ENCODE measurements at regions not wholly inside any gene's neighbourhood (a gene's known extent, or its start where the extent isn't known, plus 50 kb on each side); places are given as distances from the start of the nearest gene placed in this dataset.
"Not testable (repeated sequence)": the region's sequence is repeated elsewhere in the genome, so short reads cannot be mapped to it uniquely, and the experiment has no call there.

DNA sequence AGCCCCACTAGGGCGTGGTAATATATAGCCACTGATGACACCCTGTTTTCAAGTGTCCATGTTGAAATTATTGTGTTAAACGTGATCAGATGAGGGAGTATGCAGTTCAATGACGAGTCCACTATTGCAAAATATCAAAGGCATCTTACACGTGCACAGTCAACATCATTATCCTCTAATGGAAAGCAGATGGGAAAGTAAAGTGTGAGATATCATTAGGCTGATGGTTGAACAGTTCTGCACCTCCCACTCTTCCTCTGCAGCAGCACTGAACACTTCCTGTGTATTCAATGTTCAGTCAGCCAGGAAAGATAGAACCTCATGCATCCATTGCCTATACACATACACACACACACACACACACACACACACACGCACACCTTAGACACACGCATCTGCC is 431.8 kb upstream of the CCDC54 start:
- DNase-seq: no peak

DNA sequence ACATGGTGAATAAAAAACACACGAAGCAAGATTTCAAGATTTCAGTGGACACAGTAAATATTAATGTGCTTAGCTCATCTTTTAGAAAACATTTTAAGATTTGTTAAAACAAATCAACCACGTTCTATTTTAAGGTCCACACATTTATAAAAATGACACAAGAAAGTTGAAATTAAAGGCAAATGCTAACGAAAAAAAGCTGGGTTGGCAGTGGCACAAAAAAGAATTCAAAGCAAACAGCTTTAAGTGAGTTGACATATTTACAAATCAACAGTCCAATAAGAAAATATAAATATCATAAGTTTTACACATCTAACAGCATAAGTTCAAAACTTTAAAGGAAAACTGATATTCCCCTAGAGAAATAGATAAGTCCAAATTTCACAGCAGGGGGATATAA is 430.4 kb upstream of the CCDC54 start:
- no peak for DNase-seq

DNA sequence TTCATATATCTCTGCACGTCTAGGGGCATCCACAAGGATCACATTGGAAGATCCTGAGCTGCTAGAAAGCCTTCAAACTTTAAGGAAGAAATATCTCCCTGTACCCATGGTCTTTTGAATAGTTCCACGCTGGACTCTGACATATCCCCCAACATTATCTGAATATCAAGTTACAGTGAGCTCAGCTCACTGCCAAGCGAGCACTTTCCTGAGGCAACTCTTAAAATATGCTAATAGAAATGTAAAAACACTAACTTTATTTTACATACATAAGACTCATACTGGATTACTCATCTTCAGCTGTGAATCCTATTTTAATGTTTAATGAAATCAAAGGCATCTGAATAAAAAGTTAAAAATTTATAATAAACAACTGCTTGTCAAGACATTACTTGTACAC is 420.2 kb upstream of the CCDC54 start:
- no peak for DNase-seq

DNA sequence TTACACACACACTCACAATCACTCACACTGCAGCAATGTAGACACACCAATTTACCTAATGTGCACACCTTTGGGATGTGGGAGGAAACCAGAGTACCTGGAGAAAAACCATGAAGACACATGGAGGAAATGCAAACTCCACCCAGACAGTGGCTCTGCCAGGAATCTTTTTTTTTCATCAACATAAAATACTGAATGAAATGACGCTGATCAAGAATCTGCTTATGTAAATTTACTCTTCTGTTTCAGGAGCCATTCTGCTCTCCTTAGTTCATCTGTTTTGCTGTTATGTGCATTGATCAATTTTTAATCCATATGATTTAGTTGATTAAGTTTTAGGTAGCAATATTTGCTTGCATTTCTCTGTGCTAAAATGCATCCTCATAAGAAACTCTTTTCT is 414.2 kb upstream of the CCDC54 start:
- no peak for DNase-seq

DNA sequence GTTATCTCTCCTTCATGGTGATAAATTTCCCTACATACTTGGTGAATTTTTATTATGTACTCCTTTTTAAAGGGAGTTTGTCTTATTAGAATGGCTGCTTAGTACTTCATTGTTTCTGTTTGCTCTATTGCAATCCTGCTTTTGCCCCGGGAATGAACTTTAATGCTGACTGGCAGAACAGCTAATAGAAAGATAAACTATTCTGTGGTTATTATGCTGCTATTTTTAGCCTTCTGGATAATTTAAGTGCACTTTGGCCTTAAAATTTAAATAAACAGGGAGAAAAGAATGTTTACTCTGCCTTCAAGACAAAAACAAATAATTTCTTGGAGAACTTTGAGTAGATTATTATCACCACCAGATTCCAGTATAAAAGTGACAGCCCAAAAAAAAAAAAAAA is 413.8 kb upstream of the CCDC54 start:
- DNase-seq: no peak

DNA sequence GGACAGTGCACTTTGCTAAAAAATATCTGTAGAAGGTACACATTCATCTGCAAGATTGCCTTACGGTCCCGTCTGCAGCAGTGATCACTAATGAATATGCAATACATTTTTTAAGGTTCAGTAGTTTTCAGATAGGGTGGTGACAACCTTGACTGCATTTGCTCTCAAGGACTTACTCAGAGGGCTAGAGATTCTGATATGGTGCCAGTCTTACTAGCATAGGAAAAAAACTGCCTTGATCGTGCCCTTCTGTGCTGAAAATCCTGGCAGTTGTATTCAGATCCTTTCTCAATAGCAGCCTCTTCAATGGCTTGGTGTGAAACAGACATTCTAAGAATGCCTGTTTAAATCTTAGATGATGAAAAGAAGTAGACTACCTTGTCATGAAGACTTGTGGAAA is 411.9 kb upstream of the CCDC54 start:
- DNase-seq: no peak

DNA sequence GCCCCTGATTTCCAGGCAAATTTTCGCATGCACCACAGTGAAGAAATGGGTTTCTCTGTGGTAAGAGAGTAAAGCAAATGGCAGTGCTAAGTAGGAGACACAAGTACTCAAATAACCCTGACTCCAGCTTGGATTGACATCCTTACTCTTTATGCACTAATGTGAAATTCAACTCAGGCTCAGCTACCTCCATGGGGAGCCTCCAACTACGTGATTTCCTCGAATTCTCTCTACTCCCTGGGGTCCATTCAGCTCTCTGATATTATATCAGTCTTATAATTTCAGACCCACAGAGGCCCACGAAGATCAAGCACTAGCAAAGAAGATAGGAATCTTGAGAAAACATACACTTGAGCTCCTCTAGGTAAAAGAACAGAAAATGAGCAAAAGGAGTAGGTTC is 407.6 kb upstream of the CCDC54 start:
- DNase-seq: no peak

DNA sequence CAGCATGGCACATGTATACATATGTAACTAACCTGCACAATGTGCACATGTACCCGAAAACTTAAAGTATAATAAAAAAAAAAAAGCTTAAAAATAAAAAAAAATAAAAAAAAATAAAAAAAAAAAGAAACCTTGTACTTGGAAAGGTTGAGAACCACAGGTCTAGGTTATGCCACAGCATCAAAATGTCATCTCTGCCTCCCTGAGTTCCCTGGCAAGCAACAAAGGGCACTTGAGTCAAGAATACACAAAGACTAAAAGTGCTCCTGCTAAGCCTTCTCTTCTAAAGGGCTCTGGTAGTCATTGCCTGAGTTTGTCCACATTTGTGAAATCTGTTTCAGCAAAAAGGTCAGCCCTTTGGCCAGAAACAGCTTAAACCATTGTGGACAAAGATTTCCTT is 395.8 kb upstream of the CCDC54 start:
- DNase-seq: no peak

DNA sequence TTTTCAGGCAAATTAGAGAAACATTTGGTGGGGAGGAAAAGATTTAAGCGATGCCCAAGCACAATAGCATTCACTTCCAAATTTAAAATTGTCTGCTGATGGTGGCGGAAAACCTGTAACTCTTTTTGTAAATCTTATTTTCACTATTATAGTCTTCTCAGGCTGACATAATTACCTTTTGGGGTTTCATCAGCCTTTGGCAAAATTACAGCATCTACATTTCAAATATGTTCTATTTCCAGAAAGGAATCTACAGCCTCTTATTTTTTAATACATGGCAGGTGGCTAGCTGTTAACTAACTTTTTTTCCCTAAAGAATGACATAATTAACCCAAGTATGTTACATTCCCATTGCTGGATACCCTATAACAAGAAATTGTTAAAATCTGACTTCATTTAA is 391.5 kb upstream of the CCDC54 start:
- no peak for DNase-seq

DNA sequence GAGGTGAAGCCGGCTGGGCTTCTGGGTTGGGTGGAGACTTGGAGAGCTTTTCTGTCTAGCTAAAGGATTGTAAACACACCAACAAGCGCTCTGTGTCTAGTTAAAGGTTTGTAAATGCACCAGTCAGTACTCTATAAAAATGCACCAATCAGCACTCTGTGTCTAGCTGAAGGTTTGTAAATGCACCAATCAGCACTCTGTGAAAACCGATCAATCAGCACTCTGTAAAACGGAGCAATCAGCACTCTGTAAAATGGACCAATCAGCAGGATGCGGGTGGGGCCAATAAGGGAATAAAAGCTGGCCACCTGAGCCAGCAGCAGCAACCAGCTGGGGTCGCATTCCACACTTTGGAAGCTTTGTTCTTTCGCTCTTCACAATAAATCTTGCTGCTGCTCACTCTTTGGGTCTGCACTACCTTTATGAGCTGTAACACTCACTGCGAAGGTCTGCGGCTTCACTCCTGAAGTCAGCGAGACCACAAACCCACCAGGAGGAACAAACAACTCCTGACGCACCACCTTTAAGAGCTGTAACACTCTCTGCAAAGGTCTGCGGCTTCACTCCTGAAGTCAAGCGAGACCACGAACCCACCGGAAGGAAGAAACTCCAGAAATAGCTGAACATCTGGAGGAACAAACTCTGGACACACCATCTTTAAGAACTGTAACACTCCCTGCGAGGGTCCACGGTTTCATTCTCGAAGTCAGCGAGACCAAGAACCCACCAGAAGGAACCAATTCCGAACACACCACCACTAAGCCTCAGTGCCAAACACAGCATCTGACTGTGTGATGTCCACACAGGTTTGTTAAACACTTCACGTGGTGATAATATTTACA is 378.2 kb upstream of the CCDC54 start:
- DNase-seq: not testable (repeated sequence)

DNA sequence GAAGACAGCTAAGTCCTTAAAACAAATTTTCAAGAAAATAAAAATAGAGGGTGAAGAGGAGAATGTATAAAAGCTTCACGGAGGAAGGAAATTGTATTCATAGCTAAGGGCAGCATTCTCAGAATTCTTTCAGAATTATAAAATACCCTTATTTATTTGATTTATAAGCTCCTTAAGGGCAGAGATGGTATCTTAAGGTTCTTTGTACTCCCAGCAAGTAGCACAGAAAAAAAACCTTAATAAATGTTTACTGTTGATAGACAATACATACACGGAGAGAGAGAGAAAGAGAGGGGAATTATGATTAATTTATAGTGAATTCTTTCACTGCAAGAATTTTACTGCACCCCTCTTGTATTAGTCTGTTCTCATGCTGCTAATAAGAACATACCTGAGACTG is 375.6 kb upstream of the CCDC54 start:
- no peak for DNase-seq

DNA sequence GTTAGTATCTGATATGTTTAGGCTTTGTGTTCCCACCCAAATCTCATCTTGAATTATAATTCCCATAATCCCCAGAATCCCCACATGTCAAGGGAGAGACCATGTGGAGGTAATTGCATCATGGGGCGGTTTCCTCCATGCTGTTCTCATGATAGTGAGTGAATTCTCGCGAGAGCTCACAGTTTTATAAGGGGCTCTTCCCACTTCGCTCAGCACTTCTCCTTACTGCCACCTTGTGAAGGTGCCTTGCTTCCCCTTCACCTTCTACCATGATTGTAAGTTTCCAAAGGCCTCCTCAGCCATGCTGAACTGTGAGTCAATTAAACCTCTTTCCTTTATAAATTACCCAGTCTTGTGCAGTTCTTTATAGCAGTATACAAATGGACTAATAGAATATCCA is 371.9 kb upstream of the CCDC54 start:
- not testable (repeated sequence) for DNase-seq

DNA sequence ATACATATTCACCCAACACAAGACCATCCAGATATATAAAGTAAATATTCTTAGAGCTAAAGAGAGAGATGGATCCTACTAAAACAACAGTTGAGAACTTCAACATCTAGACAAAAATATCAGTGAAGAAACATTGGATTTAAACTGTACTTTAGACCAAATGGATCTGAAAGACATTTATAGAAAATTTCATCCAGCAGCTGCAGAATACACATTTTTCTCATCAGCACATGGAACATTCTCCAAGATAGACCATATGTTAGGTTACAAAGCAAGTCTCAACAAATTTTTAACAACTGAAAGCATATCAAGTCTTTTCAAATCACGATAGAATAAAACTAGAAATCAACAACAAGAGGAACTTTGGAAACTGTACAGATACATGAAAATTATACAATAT is 369.0 kb upstream of the CCDC54 start:
- no peak for DNase-seq

DNA sequence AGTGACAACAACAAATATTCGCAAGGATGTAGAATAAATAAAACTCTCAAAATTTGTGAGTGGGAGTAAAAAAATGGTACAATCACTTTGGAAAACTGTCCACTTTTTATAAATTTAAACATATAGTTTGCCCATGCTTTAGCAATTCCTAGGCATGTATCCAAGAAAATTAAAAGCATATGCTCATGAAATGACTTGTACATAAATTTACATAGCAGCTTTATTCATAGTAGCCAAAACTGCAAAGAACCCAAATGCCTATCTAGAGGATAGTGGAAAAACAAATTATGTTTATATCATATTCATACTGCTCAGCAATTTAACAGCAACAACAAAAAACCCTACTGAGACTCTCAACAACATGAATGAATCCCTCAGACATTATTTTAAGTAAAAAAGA is 363.6 kb upstream of the CCDC54 start:
- DNase-seq: no peak

DNA sequence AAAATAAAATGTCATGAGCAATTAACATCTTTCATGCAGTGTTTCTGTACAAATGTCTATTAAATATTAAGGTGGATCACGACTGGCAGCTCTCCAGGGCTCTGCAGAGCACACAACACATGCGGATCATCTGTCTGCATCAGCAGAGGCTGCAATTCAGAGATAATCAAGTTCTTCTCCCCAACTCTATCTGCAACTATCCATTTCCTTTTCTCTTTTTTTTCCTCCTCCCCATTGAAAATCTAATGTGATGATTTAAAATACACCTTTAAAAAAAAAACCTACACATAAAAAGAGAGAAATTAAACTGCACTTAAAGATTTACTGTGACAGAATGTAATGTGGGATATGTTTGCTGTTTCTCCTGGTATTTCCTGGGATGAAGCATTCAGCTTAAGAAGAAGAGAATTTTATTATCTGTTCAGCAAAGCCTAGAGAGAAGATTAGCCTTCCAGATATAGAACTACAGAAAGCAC is 352.6 kb upstream of the CCDC54 start:
- no peak for DNase-seq

DNA sequence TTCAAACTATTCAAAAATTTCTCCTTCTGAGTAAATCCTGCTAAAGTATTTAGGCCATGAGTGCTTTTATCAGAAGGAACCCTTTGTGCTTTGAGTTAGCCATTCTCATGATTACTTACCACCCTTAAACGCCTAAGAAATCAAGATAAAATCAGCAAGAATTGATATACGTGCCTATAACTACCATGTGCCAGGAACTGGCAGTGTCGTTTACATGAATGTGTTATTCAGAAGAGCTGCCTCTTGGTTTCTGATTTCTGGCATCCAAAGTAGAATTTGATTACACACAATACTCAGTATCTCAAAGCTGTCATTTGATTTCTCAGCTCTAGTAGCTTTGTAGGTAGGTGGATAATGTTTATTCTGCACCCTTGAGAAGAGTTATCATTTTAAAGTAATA is 351.3 kb upstream of the CCDC54 start:
- no peak for DNase-seq

DNA sequence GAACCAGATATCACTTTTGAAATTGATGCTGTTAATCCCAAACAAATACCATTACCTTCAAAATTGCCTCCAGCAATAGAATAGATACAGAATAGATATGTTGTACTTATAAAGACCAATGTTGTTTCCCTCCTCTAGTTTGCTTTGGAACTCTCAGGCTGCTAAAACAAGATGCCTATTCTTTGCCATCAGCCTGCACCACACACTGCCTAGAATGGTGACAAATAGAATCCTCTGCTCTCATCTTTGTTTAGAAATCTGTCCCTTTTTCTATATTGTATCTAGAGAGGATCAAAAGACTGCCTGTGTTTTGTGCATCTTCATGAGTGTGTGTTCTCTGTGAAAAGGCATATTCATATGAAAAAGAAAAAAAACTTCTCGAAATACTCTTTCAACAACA is 349.2 kb upstream of the CCDC54 start:
- no peak for DNase-seq

DNA sequence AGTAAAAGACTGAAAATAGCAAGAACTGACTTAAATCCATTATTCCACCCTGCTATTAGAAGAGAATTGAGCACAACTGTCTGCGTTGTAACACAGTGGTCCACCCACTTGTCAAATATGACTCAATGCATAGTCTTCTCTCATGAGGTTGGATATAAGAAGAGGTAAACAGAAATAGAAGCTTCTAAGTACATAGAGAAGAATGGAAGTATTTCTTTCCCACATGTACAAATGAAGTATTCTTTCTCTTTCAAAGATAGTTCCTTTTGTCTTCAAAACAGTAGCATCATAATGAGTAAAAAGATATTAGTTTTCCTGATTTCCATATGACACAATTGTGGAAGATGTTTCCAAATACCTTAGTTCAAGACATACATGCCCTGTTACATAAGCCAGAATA is 348.6 kb upstream of the CCDC54 start:
- DNase-seq: no peak

DNA sequence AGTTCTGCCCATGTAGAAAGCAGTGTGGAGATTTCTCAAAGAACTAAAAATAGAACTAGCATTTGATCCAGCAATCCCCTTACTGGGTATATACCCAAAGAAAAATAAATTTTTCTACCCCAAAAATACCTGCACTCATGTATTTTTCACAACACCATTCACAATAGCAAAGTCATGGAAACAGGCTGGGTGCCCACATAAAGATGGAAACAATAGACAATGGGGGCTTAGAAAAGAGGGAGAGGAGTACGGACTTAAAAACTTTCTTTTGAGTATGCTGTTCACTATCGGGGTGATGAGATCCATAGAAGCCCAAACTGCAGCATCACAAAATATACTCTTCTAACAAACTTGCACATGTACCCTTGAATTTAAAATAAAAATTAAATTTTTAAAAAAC is 345.1 kb upstream of the CCDC54 start:
- DNase-seq: no peak

DNA sequence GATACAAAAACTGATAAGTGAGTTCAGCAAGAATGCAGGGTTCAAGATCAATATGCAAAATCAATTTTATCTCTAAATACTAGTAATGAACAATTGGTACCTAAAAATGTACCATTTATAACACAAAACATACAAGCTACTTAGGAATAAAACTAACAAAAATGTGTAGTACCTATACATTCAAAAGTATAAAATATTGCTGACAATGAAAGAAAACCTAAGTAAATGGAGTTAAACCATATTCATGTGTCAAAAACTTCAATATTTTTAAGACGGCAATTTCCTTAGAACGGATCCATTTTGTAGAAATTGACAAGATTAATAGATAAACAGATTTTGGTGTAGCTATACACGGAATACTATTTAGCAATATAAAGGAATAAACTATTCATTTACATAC is 343.1 kb upstream of the CCDC54 start:
- DNase-seq: no peak

DNA sequence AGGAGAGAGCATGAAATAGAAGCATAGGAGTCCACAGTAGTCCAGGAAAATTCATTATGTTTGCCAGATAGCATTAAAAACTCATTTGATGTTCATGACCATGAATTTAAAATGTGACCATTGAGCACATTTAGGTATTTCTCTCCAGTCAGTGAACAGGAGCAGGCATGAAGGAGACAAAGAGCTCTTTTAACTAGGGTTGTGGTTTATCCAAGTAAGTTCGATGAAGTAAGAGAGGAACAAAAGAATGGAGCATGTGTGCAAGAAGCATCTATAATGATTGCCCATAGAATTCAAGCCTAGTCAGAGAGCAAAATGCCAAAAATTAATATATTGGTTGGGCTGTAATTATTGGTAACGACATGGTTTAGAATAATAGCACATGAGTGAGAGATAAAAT is 342.1 kb upstream of the CCDC54 start:
- DNase-seq: no peak

DNA sequence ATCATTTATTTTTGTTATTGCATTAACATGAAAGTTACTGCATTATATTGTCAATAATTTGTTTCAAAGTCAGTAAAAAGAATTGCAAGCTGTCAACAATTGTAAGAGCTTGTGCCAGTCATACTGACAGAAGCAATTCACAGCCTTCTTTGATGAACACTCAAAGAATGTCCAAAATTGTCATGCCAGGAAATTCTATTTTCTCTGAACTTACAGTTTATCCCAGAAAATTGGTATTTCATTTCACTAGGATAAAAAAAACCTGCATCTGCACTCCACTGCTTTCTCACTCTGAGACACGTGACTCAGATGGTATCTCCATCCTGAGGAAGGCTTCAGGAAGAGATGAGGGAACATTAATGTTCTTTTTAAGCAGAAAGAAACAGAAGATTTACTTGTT is 332.6 kb upstream of the CCDC54 start:
- no peak for DNase-seq

DNA sequence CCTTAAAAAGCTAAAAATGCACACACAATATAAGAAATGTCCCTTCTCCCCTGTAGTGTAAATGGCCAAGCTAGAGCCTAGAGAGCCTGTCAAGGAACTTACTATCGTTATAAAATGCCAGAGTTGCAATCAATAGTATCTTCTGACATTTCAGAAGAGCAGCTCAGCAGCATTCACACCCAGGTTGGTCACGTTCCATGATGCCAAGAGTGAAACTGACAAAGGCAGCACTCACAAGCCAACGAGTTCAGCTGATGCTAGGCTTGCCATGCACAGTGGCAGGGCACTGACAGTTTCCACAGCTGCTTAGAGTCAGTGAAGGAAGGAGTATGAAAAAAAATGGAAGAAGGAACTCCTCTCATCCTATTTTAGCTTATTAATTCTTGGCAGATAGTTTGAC is 331.4 kb upstream of the CCDC54 start:
- no peak for DNase-seq

DNA sequence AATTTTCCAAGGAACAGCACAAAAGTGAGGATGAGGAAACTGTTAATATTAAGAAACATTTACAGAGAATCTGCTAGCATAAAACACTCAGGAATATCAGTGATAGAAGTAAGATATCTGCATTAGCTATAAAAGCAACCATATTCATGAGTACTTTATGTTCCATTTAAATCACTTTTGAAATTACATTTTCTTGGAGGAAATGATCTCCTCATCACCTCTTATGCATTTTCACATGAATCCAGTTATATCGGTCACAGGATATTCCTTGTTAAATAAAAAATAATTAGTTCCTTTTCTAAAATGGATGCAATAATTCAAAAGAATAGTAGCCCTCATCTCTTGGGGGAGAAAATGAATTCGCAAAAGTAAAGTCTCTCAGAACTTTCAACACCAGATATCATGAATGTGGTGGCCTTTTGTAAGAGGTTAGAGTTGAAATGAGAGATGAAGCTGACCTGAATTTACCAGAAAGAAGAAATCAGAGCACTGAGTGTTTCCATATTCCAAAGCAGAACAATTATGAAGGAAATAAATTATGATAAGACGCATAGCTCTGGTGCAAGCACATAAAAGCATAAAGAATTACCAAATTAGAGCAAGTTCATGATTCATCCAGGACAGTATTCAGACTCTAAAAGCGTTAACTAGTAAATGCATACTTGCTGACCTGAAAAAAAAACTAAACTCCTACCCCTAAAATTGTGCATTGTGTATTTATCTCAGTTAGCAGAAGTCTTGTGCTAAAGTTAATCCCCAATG is 321.9 kb upstream of the CCDC54 start:
- DNase-seq: no peak

DNA sequence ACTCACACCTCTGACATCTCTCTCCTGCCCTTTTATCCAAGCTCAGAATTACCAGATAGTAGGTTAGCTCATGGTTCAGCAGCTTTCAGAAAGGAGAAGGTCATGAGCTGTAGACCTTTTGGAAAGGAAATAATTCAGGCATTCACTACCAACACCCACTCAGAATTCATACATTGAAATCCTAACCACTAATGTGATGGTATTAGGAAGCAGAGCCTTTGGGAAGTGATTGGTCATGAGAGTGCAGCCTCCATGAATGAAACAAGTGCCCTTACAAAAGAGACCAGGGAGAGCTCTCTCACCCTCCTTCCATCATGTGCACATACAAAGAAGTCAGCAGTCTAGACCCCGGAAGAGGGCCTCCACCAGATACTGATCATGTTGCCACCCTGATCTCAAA is 315.8 kb upstream of the CCDC54 start:
- no peak for DNase-seq

Data from activated effector memory CD4-positive, alpha-beta T cell treated with anti-CD3 and anti-CD28 coated beads, Interleukin-2, amount 50 U/mL, for 16 hours (primary cell).